Activated CD8-positive, alpha-beta memory T cell treated with anti-CD3 and anti-CD28 coated beads, Interleukin-2, amount 10 ng/mL, durations not matched to agents 7 days and 5 days (primary cell): ENCODE measurements at regions not wholly inside any gene's neighbourhood (a gene's known extent, or its start where the extent isn't known, plus 50 kb on each side); places are given as distances from the start of the nearest gene placed in this dataset.
"Not testable (repeated sequence)": the region's sequence is repeated elsewhere in the genome, so short reads cannot be mapped to it uniquely, and the experiment has no call there.

Source experiments
- ATAC-seq: fragments of 150-1000 bp; cut with Tn5 transposase; one replicate; pipeline ENCODE4 v1.10.0; 2021; ENCODE audit warnings: moderate library complexity
- CTCF ChIA-PET: fragments of 350-600 bp; sonication (Branson Sonifier 250); formaldehyde crosslinking; loops from one replicate; lab custom pipeline; 2021; ENCODE audit warnings: antibody characterized with exemption; lab: Charles Lee
- DNase-seq: peaks from one replicate; pipeline ENCODE4 v3.0.0-alpha.2; 2020
- H3K27ac Mint-ChIP-seq: one replicate; pipeline ENCODE4 v1.8.0; 2021; ENCODE audit warnings: mild to moderate bottlenecking, mixed read lengths
- H3K27me3 Mint-ChIP-seq: one replicate; pipeline ENCODE4 v1.8.0; 2021; ENCODE audit warnings: mixed read lengths
- H3K36me3 Mint-ChIP-seq: one replicate; pipeline ENCODE4 v1.8.0; 2021; ENCODE audit warnings: mild to moderate bottlenecking, mixed read lengths
- H3K4me1 Mint-ChIP-seq: one replicate; pipeline ENCODE4 v1.8.0; 2021; ENCODE audit warnings: mixed read lengths
- H3K4me3 Mint-ChIP-seq: one replicate; pipeline ENCODE4 v1.8.0; 2021; ENCODE audit warnings: mild to moderate bottlenecking, moderate library complexity, mixed read lengths
- H3K9me3 Mint-ChIP-seq: one replicate; pipeline ENCODE4 v1.8.0; 2022; ENCODE audit warnings: low read depth, mixed read lengths

DNA sequence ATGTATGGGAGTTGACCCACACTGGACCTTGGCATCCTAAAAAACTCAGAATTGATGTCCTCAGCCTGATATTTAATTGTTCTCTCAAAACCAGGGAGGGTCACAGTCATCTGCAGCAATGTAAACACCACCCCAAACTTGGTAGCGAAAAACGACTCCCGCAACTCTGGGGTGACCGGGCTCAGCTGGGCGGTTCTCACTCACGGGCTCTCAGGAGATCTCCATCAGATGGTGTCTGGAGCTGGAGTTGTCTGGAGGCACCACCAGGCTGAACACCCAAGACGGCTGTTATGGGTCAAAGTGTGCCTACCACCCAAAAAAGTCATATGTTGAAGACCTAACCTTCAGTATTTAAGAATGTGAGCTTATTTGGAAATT is 50.9 kb upstream of the NXT1 start:
- DNase-seq (no peak), ATAC-seq (no peak)
- H3K27ac Mint-ChIP-seq = no peak overlapping the region
- H3K4me3 Mint-ChIP-seq = no peak overlapping the region
- no peaks in the 10 kb centered on the region for H3K27me3 Mint-ChIP-seq
- CTCF ChIA-PET = no interaction called here
- no peaks in the 10 kb centered on the region for H3K9me3 Mint-ChIP-seq
- no peaks in the 10 kb centered on the region for H3K4me1 Mint-ChIP-seq
- H3K36me3 Mint-ChIP-seq = no peaks in the 10 kb centered on the region

DNA sequence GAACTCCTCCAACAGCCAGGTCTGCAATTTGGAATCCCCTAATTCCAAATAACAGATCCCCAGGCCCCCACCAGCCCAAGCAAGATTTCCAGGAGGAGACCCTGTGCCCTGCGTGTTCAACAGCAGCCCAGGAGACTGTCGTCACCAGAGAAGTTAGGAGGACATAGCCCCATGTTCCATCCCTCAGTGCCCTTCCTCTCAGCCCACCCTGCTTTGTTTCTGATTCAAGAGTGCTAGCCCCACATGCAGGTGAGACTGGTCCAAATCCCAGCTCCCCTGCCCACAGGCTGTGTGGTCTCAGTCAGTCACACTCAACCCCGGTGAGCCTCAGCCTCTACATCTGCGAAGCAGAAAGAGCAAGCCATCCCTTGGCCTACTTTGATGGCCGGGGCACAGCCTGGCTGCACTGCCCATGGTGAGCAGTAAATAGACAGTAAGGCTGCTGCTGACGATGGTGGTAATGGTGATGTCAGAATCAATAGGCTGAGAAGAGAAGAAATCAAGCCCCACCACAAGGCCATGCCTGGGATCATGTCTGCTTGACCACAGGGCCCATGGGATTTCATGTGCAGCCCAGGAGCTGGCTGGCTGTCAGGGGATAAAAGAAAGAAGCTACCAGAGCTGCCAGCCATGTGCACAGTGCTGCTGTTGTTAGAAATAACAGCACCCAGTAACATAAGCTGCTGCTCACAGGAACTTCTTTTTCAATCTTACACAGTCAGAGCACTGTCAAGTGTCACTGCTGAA is 51.5 kb upstream of the NXT1 start:
- no peak overlapping the region for H3K4me3 Mint-ChIP-seq
- DNase-seq (no peak), ATAC-seq (no peak)
- no peaks in the 10 kb centered on the region for H3K36me3 Mint-ChIP-seq
- no peaks in the 10 kb centered on the region for H3K27me3 Mint-ChIP-seq
- CTCF ChIA-PET = no interaction called here
- H3K4me1 Mint-ChIP-seq = no peaks in the 10 kb centered on the region
- H3K27ac Mint-ChIP-seq = no peak overlapping the region
- no peaks in the 10 kb centered on the region for H3K9me3 Mint-ChIP-seq

GRCh38 chr20:23298155-23298554 is 52.4 kb upstream of the NXT1 start:
- CTCF ChIA-PET = no interaction called here

GRCh38 chr20:23296841-23297701 is 53.5 kb upstream of the NXT1 start:
- H3K36me3 Mint-ChIP-seq = no peaks in the 10 kb centered on the region
- DNase-seq = no peak
- CTCF ChIA-PET = no interaction called here

More at GRCh38 chr20:23298155-23298554, 52.4 kb upstream of the NXT1 start:
- no peaks in the 10 kb centered on the region for H3K27me3 Mint-ChIP-seq
- DNase-seq = no peak
- no peaks in the 10 kb centered on the region for H3K9me3 Mint-ChIP-seq
- no peaks in the 10 kb centered on the region for H3K4me1 Mint-ChIP-seq
- H3K4me3 Mint-ChIP-seq = no peak overlapping the region
- no peaks in the 10 kb centered on the region for H3K36me3 Mint-ChIP-seq
- no peak overlapping the region for H3K27ac Mint-ChIP-seq
- ATAC-seq = no peak

GRCh38 chr20:23295934-23296333 is 54.7 kb upstream of the NXT1 start:
- Mint-ChIP-seq H3K27me3 (no peaks in the 10 kb centered on the region), H3K4me3 (no peak overlapping the region), H3K4me1 (no peaks in the 10 kb centered on the region), H3K27ac (no peak overlapping the region), H3K36me3 (no peaks in the 10 kb centered on the region), H3K9me3 (no peaks in the 10 kb centered on the region)
- DNase-seq (no peak), ATAC-seq (no peak)
- CTCF ChIA-PET = no interaction called here

More at GRCh38 chr20:23296841-23297701, 53.5 kb upstream of the NXT1 start:
- Mint-ChIP-seq H3K9me3 (no peaks in the 10 kb centered on the region), H3K4me1 (no peaks in the 10 kb centered on the region), H3K27me3 (no peaks in the 10 kb centered on the region), H3K27ac (no peak overlapping the region), H3K4me3 (no peak overlapping the region)
- ATAC-seq = no peak

DNA sequence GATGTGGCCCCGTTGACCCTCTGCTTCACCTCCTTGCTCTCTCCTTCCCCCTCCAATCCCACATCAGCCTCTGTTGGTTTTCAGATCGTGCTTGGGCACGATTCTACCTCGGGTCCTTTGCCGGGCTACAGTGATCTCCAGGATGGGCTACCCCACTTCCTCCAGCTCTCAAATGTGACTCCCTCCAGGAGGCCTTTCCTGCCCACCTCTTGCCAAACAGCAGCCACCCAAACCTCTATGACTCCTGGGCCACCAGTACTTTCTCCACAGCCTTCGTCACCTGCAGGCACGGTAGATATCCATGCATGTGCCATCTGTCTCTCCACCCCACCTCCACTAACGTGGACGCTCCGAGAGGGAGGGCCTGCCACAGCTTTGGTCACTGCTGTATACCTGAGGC is 55.9 kb upstream of the NXT1 start:
- CTCF ChIA-PET = no interaction called here
- no peak for ATAC-seq
- H3K27ac Mint-ChIP-seq = no peak overlapping the region
- DNase-seq = no peak
- H3K27me3 Mint-ChIP-seq = no peaks in the 10 kb centered on the region
- no peaks in the 10 kb centered on the region for H3K9me3 Mint-ChIP-seq
- H3K36me3 Mint-ChIP-seq = no peaks in the 10 kb centered on the region
- no peak overlapping the region for H3K4me3 Mint-ChIP-seq
- no peaks in the 10 kb centered on the region for H3K4me1 Mint-ChIP-seq

DNA sequence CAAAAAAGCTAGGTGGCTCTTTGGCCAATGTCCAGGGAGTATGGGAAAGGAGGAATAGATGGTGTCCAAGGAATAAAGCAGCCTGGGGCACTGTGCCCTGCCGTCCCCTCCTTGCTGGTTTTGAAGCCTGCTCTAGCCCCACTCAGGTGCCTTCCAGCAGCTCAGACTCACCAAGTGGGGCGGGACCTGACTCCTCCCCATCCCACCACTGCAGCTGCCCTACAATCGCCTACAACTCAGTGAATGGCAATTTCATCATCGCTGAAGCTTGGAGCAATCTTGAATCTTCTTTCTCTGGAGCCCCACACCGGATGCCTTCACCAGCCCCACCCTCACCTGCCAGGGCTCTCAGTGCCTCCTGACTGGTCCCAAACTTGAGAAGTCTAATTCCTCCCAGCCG is 56.4 kb upstream of the NXT1 start:
- CTCF ChIA-PET = no interaction called here
- Mint-ChIP-seq H3K27me3 (no peaks in the 10 kb centered on the region), H3K36me3 (no peaks in the 10 kb centered on the region), H3K4me3 (no peak overlapping the region), H3K4me1 (no peaks in the 10 kb centered on the region), H3K9me3 (no peaks in the 10 kb centered on the region), H3K27ac (no peak overlapping the region)
- ATAC-seq (no peak), DNase-seq (no peak)

DNA sequence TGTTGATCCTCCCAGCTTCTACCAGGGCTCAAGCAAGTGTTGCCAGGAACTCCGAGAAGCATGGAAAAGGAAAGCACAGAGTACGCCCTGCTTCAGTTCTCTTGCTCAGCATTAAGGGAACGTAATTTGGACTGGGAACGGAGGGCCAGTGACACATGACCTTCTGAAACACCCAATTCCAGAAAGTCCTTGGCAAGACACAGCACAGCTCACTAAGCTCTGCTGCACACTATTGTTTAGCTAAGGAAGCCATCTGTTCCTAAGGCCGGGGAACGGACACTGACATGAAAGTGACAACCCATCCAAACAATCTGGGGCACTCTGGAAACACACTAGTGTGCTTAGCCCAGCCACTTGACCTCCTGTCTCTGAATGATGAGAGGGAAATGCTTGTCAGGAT is 56.9 kb upstream of the NXT1 start:
- no peaks in the 10 kb centered on the region for H3K36me3 Mint-ChIP-seq
- no peaks in the 10 kb centered on the region for H3K9me3 Mint-ChIP-seq
- CTCF ChIA-PET = no interaction called here
- H3K27me3 Mint-ChIP-seq = no peaks in the 10 kb centered on the region
- no peak overlapping the region for H3K4me3 Mint-ChIP-seq
- no peak for ATAC-seq
- no peak overlapping the region for H3K27ac Mint-ChIP-seq
- no peak for DNase-seq
- no peaks in the 10 kb centered on the region for H3K4me1 Mint-ChIP-seq

- H3K4me3 Mint-ChIP-seq, CTCF ChIA-PET, H3K9me3 Mint-ChIP-seq, H3K27ac Mint-ChIP-seq, DNase-seq, H3K4me1 Mint-ChIP-seq, H3K27me3 Mint-ChIP-seq, ATAC-seq, H3K36me3 Mint-ChIP-seq: not testable (repeated sequence)
Measured at GRCh38 chr20:23292311-23292710, 58.3 kb upstream of the NXT1 start.

DNA sequence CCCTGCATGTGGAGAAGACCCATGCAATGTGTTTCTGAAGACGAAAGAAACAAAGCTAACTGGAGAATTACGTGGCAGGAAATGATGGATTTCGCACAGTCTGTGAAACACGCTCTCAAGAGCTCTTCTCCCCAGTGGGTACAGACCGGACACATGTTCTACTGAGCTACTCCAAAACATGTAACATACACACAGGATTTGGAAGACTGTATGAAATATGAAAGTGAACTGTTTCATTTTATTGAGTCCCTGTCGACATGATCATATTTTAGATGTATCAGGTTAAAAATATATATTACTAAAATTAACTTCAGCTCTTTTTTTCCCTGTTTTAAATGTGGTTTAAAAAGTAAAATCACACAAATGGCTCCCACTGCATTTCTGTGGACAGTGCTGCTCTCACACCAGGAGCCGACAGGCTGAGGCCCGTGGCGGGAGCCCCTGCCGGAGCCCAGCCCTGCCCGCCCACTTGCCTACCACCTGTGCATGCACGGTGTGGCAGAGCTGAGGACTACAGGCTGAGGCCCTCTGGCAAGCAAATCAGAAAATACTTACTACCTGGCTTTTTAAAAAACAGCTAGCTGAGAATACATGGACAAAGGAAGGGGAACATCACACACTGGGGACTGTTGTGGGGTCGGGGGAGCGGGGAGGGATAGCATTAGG is 58.9 kb upstream of the NXT1 start:
- no peaks in the 10 kb centered on the region for H3K9me3 Mint-ChIP-seq
- DNase-seq = no peak
- H3K4me1 Mint-ChIP-seq = no peaks in the 10 kb centered on the region
- CTCF ChIA-PET = interaction anchor here (0.6 kb wide), 1 partner anchor 155 kb away, joined by 3 read pairs; no protein-coding TSS in a partner anchor
- H3K4me3 Mint-ChIP-seq = no peak overlapping the region
- ATAC-seq = no peak
- no peak overlapping the region for H3K27ac Mint-ChIP-seq
- H3K27me3 Mint-ChIP-seq = no peaks in the 10 kb centered on the region
- no peaks in the 10 kb centered on the region for H3K36me3 Mint-ChIP-seq

- no peaks in the 10 kb centered on the region for H3K27me3 Mint-ChIP-seq
- no peak overlapping the region for H3K4me3 Mint-ChIP-seq
- ATAC-seq (no peak), DNase-seq (no peak)
- no peaks in the 10 kb centered on the region for H3K36me3 Mint-ChIP-seq
- no peaks in the 10 kb centered on the region for H3K9me3 Mint-ChIP-seq
- no peaks in the 10 kb centered on the region for H3K4me1 Mint-ChIP-seq
- CTCF ChIA-PET = interaction anchor here (0.6 kb wide), 1 partner anchor 156 kb away, joined by 3 read pairs; no protein-coding TSS in a partner anchor
- no peak overlapping the region for H3K27ac Mint-ChIP-seq
Measured at GRCh38 chr20:23290761-23291574, 59.6 kb upstream of the NXT1 start.

GRCh38 chr20:23289724-23290395 is 60.7 kb upstream of the NXT1 start:
- CTCF ChIA-PET = no interaction called here
- ATAC-seq (no peak), DNase-seq (no peak)
- Mint-ChIP-seq H3K4me1 (no peaks in the 10 kb centered on the region), H3K27ac (no peak overlapping the region), H3K27me3 (no peaks in the 10 kb centered on the region), H3K9me3 (no peaks in the 10 kb centered on the region), H3K36me3 (no peaks in the 10 kb centered on the region), H3K4me3 (no peak overlapping the region)
